Ovary (tissue), 3 donors: ENCODE measurements at regions not wholly inside any gene's neighbourhood (a gene's known extent, or its start where the extent isn't known, plus 50 kb on each side); places are given as distances from the start of the nearest gene placed in this dataset.

Source experiments
- CTCF ChIP-seq, 3 donors: fragments of 450-650 bp in 2 of 3; fragments of 200-600 bp in 1 of 3; IDR thresholded peaks; one replicate each; pipeline versions ENCODE4 v1.5.1 to v1.8.0; 2016 to 2022; ENCODE audit warnings: antibody characterized with exemption in 3 of 3, mild to moderate bottlenecking in 1 of 3
- POLR2A ChIP-seq: fragments of 450-650 bp; IDR thresholded peaks from one replicate; pipeline ENCODE4 v1.6.1; 2017; ENCODE audit warnings: antibody characterized with exemption, mild to moderate bottlenecking, moderate library complexity
- donor health status: DM: no; HTN: no; CAD: no.

GRCh38 chr2:228592925-228593324 is 411.4 kb upstream of the SPHKAP start:
- no peak for TF ChIP-seq CTCF (IDR thresholded peaks at IDR 0.05)
- no peak for TF ChIP-seq POLR2A
